Ovary (tissue), 3 donors: ENCODE measurements at regions not wholly inside any gene's neighbourhood (a gene's known extent, or its start where the extent isn't known, plus 50 kb on each side); places are given as distances from the start of the nearest gene placed in this dataset.

Source experiments
- EP300 ChIP-seq: sonication (generic); formaldehyde crosslinking; IDR thresholded peaks from one replicate; pipeline ENCODE4 v1.6.1; 2017; ENCODE audit warnings: antibody characterized with exemption
- POLR2A ChIP-seq: fragments of 450-650 bp; IDR thresholded peaks from one replicate; pipeline ENCODE4 v1.6.1; 2017; ENCODE audit warnings: antibody characterized with exemption, mild to moderate bottlenecking, moderate library complexity
- TF ChIP-seq, protein P1 (sequence below), 3 donors: fragments of 450-650 bp in 2 of 3; fragments of 200-600 bp in 1 of 3; IDR thresholded peaks; one replicate each; pipeline versions ENCODE4 v1.5.1 to v1.8.0; 2016 to 2022; ENCODE audit warnings: antibody characterized with exemption in 3 of 3, mild to moderate bottlenecking in 1 of 3
- donor health status: DM: no; HTN: no; CAD: no.

DNA sequence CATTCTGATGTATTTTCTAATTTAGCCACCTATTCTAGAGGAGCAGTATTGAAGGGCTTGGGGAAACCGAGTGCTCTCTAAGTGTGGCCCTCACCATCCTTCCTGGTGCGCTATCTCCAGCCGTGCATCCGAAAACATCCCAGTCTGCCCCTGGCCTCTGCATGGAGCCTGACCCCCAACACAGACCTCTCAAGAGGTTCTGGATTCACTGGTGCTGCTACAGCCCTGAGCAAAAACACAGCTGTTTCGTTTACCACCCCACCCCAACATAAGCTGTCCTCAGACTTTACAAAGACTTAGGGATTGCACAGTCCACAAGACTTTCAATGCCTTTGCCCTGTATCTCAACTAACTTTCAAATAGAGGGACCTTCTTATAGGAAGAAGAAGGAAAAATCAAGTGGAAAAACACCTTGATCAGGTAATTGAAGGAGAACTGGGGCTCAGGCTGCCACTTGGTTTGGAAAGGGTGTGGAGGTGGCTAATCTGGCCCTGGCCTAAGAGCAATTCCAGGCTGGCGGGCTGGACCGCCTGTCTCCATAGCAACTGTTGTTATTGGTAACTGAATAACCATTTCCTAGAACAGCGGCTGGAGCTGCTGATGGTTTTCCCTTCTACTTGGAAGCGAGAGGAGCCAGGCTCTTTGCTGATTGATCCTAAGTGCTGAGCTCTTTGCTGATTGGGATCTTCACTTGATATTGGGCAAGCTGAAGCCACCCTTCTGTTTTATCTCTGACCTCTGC is 90.2 kb upstream of the TOX2 start:
- TF ChIP-seq POLR2A (no peak), EP300 (no peak)
- TF ChIP-seq, protein P1, sequence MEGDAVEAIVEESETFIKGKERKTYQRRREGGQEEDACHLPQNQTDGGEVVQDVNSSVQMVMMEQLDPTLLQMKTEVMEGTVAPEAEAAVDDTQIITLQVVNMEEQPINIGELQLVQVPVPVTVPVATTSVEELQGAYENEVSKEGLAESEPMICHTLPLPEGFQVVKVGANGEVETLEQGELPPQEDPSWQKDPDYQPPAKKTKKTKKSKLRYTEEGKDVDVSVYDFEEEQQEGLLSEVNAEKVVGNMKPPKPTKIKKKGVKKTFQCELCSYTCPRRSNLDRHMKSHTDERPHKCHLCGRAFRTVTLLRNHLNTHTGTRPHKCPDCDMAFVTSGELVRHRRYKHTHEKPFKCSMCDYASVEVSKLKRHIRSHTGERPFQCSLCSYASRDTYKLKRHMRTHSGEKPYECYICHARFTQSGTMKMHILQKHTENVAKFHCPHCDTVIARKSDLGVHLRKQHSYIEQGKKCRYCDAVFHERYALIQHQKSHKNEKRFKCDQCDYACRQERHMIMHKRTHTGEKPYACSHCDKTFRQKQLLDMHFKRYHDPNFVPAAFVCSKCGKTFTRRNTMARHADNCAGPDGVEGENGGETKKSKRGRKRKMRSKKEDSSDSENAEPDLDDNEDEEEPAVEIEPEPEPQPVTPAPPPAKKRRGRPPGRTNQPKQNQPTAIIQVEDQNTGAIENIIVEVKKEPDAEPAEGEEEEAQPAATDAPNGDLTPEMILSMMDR (IDR thresholded peaks at IDR 0.05), result no peak
